ENCODE measurements at regions not wholly inside any gene's neighbourhood (a gene's known extent, or its start where the extent isn't known, plus 50 kb on each side); places are given as distances from the start of the nearest gene placed in this dataset.

- Mint-ChIP-seq H3K4me3 (ENCODE audit: unreplicated experiment) (no peak overlapping the region), H3K27me3 (ENCODE audit: insufficient read depth, unreplicated experiment) (no peaks in the 10 kb centered on the region), H3K27ac (ENCODE audit: low read depth, unreplicated experiment) (no peak overlapping the region), H3K4me1 (ENCODE audit: insufficient read depth, unreplicated experiment) (no peaks in the 10 kb centered on the region), H3K9me3 (ENCODE audit: unreplicated experiment) (peaks cover 9% of the 10 kb centered on the region), H3K36me3 (ENCODE audit: insufficient read depth, unreplicated experiment) (no peaks in the 10 kb centered on the region)
- ChIA-PET CTCF (no interaction called here), POLR2A (interaction anchor here (1.4 kb wide), 1 partner anchor 13 kb away, joined by 4 read pairs; no protein-coding TSS in a partner anchor)
- intact Hi-C loops (cut with micrococcal nuclease) = no loop called here
- TF ChIP-seq CTCF (IDR thresholded peaks at IDR 0.05; ENCODE audit: unreplicated experiment) = no peak
- no TSS peak for BruUV-seq (replicated peaks)
- no peak for DNase-seq (ENCODE audit: unreplicated experiment)
These were observed 312.4 kb upstream of the NEBL start for GRCh38 chr10:21209495-21209894.

DNA sequence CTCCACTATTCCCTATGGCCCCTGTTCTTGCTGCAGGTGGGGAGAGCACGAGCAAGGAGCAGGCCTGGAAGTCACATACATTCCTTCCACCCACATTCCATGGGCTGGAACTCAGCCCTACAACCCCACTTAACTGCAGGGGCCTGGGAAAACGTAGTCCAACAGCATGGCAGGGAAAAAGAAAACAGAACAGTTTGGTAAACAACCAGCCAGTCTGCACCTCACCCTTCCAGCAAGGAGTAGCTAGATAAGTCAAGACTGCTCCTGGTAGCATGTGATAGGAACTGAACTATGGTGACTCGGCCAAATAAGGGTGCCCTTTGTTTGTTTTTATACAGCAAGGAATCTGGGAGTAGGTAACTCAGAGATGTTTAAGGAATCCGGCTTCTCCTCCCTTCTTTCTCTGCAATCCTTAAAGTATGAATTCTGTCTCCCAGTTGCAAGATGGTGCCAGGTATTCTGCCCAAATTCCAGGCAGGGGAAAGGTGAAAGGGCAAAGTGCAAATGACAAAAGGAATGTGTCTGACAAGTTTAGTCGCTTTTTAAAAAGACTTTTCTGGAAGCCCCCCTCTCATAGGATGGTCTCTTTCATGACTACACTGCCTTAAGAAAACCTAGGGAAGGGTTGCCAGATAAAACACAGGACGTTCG is 311.7 kb upstream of the NEBL start:
- Mint-ChIP-seq H3K4me3 (ENCODE audit: unreplicated experiment) (no peak overlapping the region), H3K4me1 (ENCODE audit: insufficient read depth, unreplicated experiment) (no peaks in the 10 kb centered on the region), H3K36me3 (ENCODE audit: insufficient read depth, unreplicated experiment) (no peaks in the 10 kb centered on the region), H3K27ac (ENCODE audit: low read depth, unreplicated experiment) (no peak overlapping the region), H3K9me3 (ENCODE audit: unreplicated experiment) (peaks cover 9% of the 10 kb centered on the region), H3K27me3 (ENCODE audit: insufficient read depth, unreplicated experiment) (no peaks in the 10 kb centered on the region)
- no peak for DNase-seq (ENCODE audit: unreplicated experiment)
- intact Hi-C loops (cut with micrococcal nuclease) = no loop called here
- ChIA-PET POLR2A (interaction anchor here (1.4 kb wide), 1 partner anchor 12 kb away, joined by 4 read pairs; no protein-coding TSS in a partner anchor), CTCF (no interaction called here)
- no peak for TF ChIP-seq CTCF (IDR thresholded peaks at IDR 0.05; ENCODE audit: unreplicated experiment)
- BruUV-seq (replicated peaks) = no TSS peak

GRCh38 chr10:21207852-21208646 is 310.9 kb upstream of the NEBL start:
- no TSS peak for BruUV-seq (replicated peaks)
- Mint-ChIP-seq H3K27me3 (ENCODE audit: insufficient read depth, unreplicated experiment) (no peaks in the 10 kb centered on the region), H3K4me3 (ENCODE audit: unreplicated experiment) (no peak overlapping the region), H3K36me3 (ENCODE audit: insufficient read depth, unreplicated experiment) (no peaks in the 10 kb centered on the region), H3K27ac (ENCODE audit: low read depth, unreplicated experiment) (no peak overlapping the region), H3K4me1 (ENCODE audit: insufficient read depth, unreplicated experiment) (no peaks in the 10 kb centered on the region), H3K9me3 (ENCODE audit: unreplicated experiment) (peaks cover 9% of the 10 kb centered on the region)
- intact Hi-C loops (cut with micrococcal nuclease) = no loop called here
- no peak for DNase-seq (ENCODE audit: unreplicated experiment)
- CTCF ChIA-PET = no interaction called here
- POLR2A ChIA-PET = no interaction called here
- no peak for TF ChIP-seq CTCF (IDR thresholded peaks at IDR 0.05; ENCODE audit: unreplicated experiment)

- no peaks in the 10 kb centered on the region for H3K27me3 Mint-ChIP-seq (ENCODE audit: insufficient read depth, unreplicated experiment)
- H3K4me3 Mint-ChIP-seq (ENCODE audit: unreplicated experiment) = no peak overlapping the region
- no peaks in the 10 kb centered on the region for H3K36me3 Mint-ChIP-seq (ENCODE audit: insufficient read depth, unreplicated experiment)
- no peak for TF ChIP-seq CTCF (IDR thresholded peaks at IDR 0.05; ENCODE audit: unreplicated experiment)
- POLR2A ChIA-PET = interaction anchor here (0.5 to 1.2 kb wide), 3 partner anchors 11 to 189 kb away, joined by 3 to 4 read pairs (median 3); no protein-coding TSS in a partner anchor
- H3K27ac Mint-ChIP-seq (ENCODE audit: low read depth, unreplicated experiment) = no peak overlapping the region
- H3K9me3 Mint-ChIP-seq (ENCODE audit: unreplicated experiment) = peaks cover 9% of the 10 kb centered on the region
- CTCF ChIA-PET = interaction anchor here (1.5 to 1.6 kb wide), 2 partner anchors 34 to 127 kb away, joined by 3 to 4 read pairs; no protein-coding TSS in a partner anchor
- no TSS peak for BruUV-seq (replicated peaks)
- no peaks in the 10 kb centered on the region for H3K4me1 Mint-ChIP-seq (ENCODE audit: insufficient read depth, unreplicated experiment)
- DNase-seq (ENCODE audit: unreplicated experiment) = no peak
- intact Hi-C loops (cut with micrococcal nuclease) = no loop called here
These were observed 308.2 kb upstream of the NEBL start for GRCh38 chr10:21205328-21205727.

All from MCF 10A (cell line).